ENCODE measurements at regions not wholly inside any gene's neighbourhood (a gene's known extent, or its start where the extent isn't known, plus 50 kb on each side); places are given as distances from the start of the nearest gene placed in this dataset.

DNA sequence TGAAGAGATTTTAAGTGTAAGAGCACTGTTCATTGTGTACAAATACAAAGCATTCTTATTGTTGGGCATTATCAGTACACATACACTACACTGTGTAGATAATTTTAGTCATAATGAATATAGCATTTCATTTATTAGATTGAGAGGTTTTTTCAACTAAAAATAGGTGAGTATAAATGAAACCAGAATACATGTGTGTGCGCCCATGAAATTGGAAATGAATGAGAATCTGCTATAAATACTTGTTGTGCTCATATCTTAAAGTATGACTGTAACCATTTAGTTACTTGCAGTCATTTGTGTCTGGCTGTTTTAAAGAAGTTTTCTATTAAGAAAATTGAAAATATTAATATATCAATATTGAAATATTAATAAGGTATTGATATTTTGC is 189.0 kb upstream of the MEF2C start:
- Histone ChIP-seq H3K27me3 (ENCODE audit: low read depth, low read length) (no peaks in the 10 kb centered on the region), H3K36me3 (ENCODE audit: control insufficient read depth in 1 of 2, insufficient read depth in 2 of 2, low read length in 2 of 2) (no peaks in the 10 kb centered on the region), H3K9me3 (ENCODE audit: control insufficient read depth in 1 of 2, low read length in 2 of 2) (no peaks in the 10 kb centered on the region), H3K4me1 (ENCODE audit: control insufficient read depth in 1 of 2, insufficient read depth in 2 of 2, low read length in 2 of 2) (no peaks in the 10 kb centered on the region), H3K27ac (ENCODE audit: low read length) (no peak overlapping the region), H3K4me3 (ENCODE audit: low read depth in 1 of 2, low read length in 2 of 2) (no peak overlapping the region)

DNA sequence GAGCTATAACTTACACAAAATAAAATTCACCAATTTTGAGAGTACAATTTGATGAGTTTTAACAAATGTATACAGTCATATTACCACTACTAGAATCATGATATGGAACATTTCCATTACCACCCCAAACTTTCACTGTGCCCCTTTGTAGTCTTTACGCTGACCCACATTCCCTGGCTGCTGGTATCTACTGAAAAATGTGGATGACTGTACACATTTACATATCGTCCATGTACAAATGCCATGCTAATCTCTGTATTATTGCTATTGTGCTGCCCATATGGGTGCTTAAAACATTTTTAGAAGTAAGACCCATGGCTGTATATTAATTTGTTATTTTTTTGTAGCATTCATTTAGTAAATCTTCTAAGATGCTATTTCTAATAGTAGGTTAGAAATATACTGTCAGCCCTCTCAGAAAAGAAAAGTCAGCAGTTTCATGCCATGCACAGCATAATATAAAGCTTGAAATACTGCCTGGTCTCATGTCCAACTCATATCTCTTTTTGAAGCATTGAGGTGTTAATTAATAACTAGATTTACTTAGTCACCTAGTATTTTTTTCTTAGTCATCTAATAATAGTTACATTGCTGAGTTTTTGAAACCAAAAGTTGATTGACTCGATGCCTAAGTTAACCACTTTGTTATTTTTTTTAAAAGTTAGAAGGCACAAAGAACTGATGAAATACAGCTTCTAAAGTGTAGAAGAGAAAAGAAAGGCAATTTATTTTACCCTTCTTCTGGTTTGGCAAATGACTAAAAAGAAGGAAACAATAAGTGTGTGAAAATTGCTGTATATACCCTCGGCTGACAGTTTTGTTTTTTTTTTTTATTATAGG is 188.3 kb upstream of the MEF2C start:
- Histone ChIP-seq H3K27me3 (ENCODE audit: low read depth, low read length) (no peaks in the 10 kb centered on the region), H3K27ac (ENCODE audit: low read length) (no peak overlapping the region), H3K9me3 (ENCODE audit: control insufficient read depth in 1 of 2, low read length in 2 of 2) (no peaks in the 10 kb centered on the region), H3K4me1 (ENCODE audit: control insufficient read depth in 1 of 2, insufficient read depth in 2 of 2, low read length in 2 of 2) (no peaks in the 10 kb centered on the region), H3K36me3 (ENCODE audit: control insufficient read depth in 1 of 2, insufficient read depth in 2 of 2, low read length in 2 of 2) (no peaks in the 10 kb centered on the region), H3K4me3 (ENCODE audit: low read depth in 1 of 2, low read length in 2 of 2) (no peak overlapping the region)

DNA sequence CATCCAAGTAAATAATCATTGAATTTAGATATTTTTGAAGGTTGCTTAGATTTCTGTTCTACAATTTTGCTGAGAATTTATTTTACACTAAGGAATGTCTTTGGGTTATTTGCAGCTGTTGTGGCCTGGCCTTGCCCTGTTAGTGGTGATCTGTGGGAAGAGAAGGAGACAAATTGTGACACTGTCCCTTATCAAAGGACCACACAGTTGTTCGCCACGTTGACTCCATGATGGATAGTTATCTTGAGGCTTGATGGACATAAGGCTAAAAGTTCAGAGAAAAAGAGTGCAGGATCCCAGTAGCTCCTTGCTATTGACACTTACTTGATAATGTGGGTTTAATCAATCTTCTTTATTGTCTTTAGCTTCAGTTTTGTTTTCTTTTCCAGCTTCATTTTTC is 186.6 kb upstream of the MEF2C start:
- Histone ChIP-seq H3K27ac (ENCODE audit: low read length) (no peak overlapping the region), H3K4me1 (ENCODE audit: control insufficient read depth in 1 of 2, insufficient read depth in 2 of 2, low read length in 2 of 2) (no peaks in the 10 kb centered on the region), H3K36me3 (ENCODE audit: control insufficient read depth in 1 of 2, insufficient read depth in 2 of 2, low read length in 2 of 2) (no peaks in the 10 kb centered on the region), H3K9me3 (ENCODE audit: control insufficient read depth in 1 of 2, low read length in 2 of 2) (no peaks in the 10 kb centered on the region), H3K4me3 (ENCODE audit: low read depth in 1 of 2, low read length in 2 of 2) (no peak overlapping the region), H3K27me3 (ENCODE audit: low read depth, low read length) (no peaks in the 10 kb centered on the region)

DNA sequence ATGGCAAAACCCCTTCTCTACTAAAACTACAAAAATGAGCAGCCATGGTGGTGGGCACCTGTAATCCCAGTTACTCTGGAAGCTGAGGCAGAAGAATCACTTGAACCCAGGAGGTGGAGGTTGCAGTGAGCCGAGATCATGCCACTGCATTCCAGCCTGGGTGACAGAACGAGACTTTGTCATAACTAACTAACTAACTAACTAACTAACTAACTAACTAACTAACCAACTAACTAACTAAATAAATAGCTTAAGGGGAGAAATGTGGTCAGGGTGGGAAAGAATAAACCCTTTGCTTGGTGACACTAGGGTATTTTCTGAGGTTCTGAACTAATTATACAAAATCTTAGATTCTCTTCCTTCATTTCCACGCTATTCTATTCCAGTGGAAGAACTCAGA is 184.4 kb upstream of the MEF2C start:
- Histone ChIP-seq H3K4me3 (ENCODE audit: low read depth in 1 of 2, low read length in 2 of 2) (no peak overlapping the region), H3K9me3 (ENCODE audit: control insufficient read depth in 1 of 2, low read length in 2 of 2) (no peaks in the 10 kb centered on the region), H3K4me1 (ENCODE audit: control insufficient read depth in 1 of 2, insufficient read depth in 2 of 2, low read length in 2 of 2) (no peaks in the 10 kb centered on the region), H3K36me3 (ENCODE audit: control insufficient read depth in 1 of 2, insufficient read depth in 2 of 2, low read length in 2 of 2) (no peaks in the 10 kb centered on the region), H3K27me3 (ENCODE audit: low read depth, low read length) (no peaks in the 10 kb centered on the region), H3K27ac (ENCODE audit: low read length) (no peak overlapping the region)

DNA sequence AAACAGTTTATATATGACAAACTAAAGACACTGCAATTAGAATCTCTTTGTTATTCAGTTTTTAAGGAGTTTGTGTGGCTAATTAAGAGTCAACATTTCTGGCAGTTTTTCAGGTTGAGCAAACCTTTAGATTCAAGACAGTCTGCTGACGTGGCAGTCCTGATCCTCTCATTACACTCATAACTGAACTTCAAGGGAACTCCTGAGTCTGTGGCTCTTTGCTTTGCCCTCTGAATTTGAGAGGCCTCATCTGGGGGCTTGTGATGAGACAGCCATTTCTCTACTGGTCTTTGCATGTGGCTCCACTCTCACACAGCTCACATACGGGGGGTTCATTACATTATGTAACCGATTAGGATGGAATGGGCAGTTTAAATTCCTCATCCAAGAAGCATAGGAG is 182.9 kb upstream of the MEF2C start:
- no peaks in the 10 kb centered on the region for H3K27me3 ChIP-seq (ENCODE audit: low read depth, low read length)
- H3K4me1 ChIP-seq (ENCODE audit: control insufficient read depth in 1 of 2, insufficient read depth in 2 of 2, low read length in 2 of 2): no peaks in the 10 kb centered on the region
- no peaks in the 10 kb centered on the region for H3K36me3 ChIP-seq (ENCODE audit: control insufficient read depth in 1 of 2, insufficient read depth in 2 of 2, low read length in 2 of 2)
- H3K9me3 ChIP-seq (ENCODE audit: control insufficient read depth in 1 of 2, low read length in 2 of 2): no peaks in the 10 kb centered on the region
- no peak overlapping the region for H3K4me3 ChIP-seq (ENCODE audit: low read depth in 1 of 2, low read length in 2 of 2)
- H3K27ac ChIP-seq (ENCODE audit: low read length): no peak overlapping the region

DNA sequence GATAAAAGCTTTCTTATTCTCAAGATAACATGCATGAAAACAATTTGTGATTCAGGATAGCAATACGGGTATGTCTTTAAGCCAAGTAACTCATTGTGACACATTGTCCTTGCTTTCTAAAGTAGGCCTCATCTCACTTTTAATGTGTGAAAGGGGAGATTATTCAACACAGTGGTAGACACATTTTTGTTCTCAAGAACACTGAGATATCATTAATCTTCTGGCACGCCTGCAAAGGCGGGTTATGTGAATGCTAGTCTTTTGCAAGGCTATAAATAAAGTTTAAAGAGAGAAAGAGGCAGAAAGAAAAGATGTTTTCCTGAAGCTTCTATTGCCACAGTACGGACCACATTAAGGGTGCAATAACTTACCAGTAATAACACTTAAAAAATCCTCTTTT is 181.8 kb upstream of the MEF2C start:
- H3K9me3 ChIP-seq (ENCODE audit: control insufficient read depth in 1 of 2, low read length in 2 of 2): no peaks in the 10 kb centered on the region
- no peaks in the 10 kb centered on the region for H3K4me1 ChIP-seq (ENCODE audit: control insufficient read depth in 1 of 2, insufficient read depth in 2 of 2, low read length in 2 of 2)
- no peak overlapping the region for H3K27ac ChIP-seq (ENCODE audit: low read length)

DNA sequence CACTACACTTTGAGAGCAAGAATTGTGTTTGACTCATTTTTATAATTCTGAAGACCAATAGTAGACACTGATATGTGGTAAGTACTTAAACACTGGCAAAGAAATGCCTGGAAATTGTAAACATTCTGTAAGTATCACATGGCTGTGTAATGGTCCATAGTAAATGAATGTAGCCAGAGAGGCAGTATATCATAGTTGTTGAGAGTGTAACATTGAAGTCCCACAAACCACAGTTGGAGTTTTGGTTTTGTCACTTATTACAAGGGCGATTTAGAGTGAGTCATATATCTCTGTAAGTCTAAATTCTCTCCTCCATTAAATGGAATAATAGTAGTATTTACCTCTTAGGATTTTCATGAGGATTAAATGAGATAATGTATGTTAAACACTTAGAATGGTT is 181.1 kb upstream of the MEF2C start:
- no peak overlapping the region for H3K27ac ChIP-seq (ENCODE audit: low read length)
- no peaks in the 10 kb centered on the region for H3K4me1 ChIP-seq (ENCODE audit: control insufficient read depth in 1 of 2, insufficient read depth in 2 of 2, low read length in 2 of 2)
- H3K9me3 ChIP-seq (ENCODE audit: control insufficient read depth in 1 of 2, low read length in 2 of 2): no peaks in the 10 kb centered on the region
- no peak overlapping the region for H3K4me3 ChIP-seq (ENCODE audit: low read depth in 1 of 2, low read length in 2 of 2)
- H3K36me3 ChIP-seq (ENCODE audit: control insufficient read depth in 1 of 2, insufficient read depth in 2 of 2, low read length in 2 of 2): no peaks in the 10 kb centered on the region
- no peaks in the 10 kb centered on the region for H3K27me3 ChIP-seq (ENCODE audit: low read depth, low read length)

More for the DNA sequence above, 181.8 kb upstream of the MEF2C start:
- Histone ChIP-seq H3K36me3 (ENCODE audit: control insufficient read depth in 1 of 2, insufficient read depth in 2 of 2, low read length in 2 of 2) (no peaks in the 10 kb centered on the region), H3K27me3 (ENCODE audit: low read depth, low read length) (no peaks in the 10 kb centered on the region), H3K4me3 (ENCODE audit: low read depth in 1 of 2, low read length in 2 of 2) (no peak overlapping the region)

DNA sequence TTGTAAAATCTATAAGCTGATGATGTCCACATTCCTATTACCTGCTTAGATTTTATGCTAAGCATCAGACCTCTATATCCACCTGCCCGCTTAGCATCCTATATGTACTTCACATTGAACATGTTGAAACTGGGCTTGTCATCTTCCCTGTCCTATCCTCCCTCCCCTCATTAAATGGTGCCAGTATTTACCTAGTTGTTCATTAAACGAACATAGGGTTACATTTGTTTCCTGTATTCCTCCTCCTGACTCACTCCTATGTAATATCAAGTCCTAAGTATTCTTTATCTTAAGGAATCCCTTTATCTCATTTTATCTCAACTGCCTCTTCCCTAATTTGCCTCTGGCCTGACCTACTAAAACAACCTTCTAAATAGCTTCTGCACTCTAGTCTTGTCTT is 177.8 kb upstream of the MEF2C start:
- H3K36me3 ChIP-seq (ENCODE audit: control insufficient read depth in 1 of 2, insufficient read depth in 2 of 2, low read length in 2 of 2): no peaks in the 10 kb centered on the region
- H3K9me3 ChIP-seq (ENCODE audit: control insufficient read depth in 1 of 2, low read length in 2 of 2): no peaks in the 10 kb centered on the region
- no peaks in the 10 kb centered on the region for H3K27me3 ChIP-seq (ENCODE audit: low read depth, low read length)
- H3K4me3 ChIP-seq (ENCODE audit: low read depth in 1 of 2, low read length in 2 of 2): no peak overlapping the region
- H3K27ac ChIP-seq (ENCODE audit: low read length): no peak overlapping the region
- no peaks in the 10 kb centered on the region for H3K4me1 ChIP-seq (ENCODE audit: control insufficient read depth in 1 of 2, insufficient read depth in 2 of 2, low read length in 2 of 2)

DNA sequence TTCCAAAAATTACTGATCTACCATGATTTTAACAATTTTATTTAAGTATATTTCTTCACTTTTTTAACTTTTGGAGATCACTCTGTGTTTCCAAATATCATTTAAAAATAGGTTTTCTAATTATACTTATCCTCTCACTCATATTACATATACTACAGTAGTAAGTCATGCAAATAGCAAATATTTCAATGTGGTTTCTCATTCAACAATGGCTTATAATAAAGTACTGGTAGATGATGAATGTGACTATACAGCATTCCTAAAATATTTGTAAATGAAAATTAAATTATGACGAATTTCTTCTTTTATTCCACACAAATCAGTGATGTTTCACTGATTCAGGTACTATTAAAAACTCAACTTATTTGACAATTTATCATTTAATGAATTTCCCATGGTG is 176.3 kb upstream of the MEF2C start:
- Histone ChIP-seq H3K4me1 (ENCODE audit: control insufficient read depth in 1 of 2, insufficient read depth in 2 of 2, low read length in 2 of 2) (no peaks in the 10 kb centered on the region), H3K36me3 (ENCODE audit: control insufficient read depth in 1 of 2, insufficient read depth in 2 of 2, low read length in 2 of 2) (no peaks in the 10 kb centered on the region), H3K27me3 (ENCODE audit: low read depth, low read length) (no peaks in the 10 kb centered on the region), H3K4me3 (ENCODE audit: low read depth in 1 of 2, low read length in 2 of 2) (no peak overlapping the region), H3K9me3 (ENCODE audit: control insufficient read depth in 1 of 2, low read length in 2 of 2) (no peaks in the 10 kb centered on the region), H3K27ac (ENCODE audit: low read length) (no peak overlapping the region)

DNA sequence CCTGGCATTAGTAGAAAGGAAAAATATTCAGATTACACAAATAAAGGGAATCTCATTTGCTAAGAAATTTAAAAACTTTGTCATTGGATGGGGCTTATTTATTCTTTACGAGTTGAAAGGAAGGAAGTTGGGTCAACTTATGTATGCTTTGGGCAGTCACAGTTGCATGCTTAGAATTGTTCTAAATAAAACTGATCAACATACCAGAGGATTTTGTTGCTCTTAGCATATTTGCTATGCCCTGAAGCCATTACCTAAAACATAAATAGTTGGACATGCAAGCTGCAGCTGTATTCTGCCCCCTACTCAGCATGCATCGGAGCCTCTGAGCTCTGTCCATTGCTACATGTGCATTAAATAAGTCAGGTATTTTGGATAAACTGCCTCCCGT is 172.7 kb upstream of the MEF2C start:
- Histone ChIP-seq H3K27me3 (ENCODE audit: low read depth, low read length) (no peaks in the 10 kb centered on the region), H3K4me3 (ENCODE audit: low read depth in 1 of 2, low read length in 2 of 2) (no peak overlapping the region), H3K9me3 (ENCODE audit: control insufficient read depth in 1 of 2, low read length in 2 of 2) (no peaks in the 10 kb centered on the region), H3K4me1 (ENCODE audit: control insufficient read depth in 1 of 2, insufficient read depth in 2 of 2, low read length in 2 of 2) (no peaks in the 10 kb centered on the region), H3K36me3 (ENCODE audit: control insufficient read depth in 1 of 2, insufficient read depth in 2 of 2, low read length in 2 of 2) (no peaks in the 10 kb centered on the region), H3K27ac (ENCODE audit: low read length) (no peak overlapping the region)

DNA sequence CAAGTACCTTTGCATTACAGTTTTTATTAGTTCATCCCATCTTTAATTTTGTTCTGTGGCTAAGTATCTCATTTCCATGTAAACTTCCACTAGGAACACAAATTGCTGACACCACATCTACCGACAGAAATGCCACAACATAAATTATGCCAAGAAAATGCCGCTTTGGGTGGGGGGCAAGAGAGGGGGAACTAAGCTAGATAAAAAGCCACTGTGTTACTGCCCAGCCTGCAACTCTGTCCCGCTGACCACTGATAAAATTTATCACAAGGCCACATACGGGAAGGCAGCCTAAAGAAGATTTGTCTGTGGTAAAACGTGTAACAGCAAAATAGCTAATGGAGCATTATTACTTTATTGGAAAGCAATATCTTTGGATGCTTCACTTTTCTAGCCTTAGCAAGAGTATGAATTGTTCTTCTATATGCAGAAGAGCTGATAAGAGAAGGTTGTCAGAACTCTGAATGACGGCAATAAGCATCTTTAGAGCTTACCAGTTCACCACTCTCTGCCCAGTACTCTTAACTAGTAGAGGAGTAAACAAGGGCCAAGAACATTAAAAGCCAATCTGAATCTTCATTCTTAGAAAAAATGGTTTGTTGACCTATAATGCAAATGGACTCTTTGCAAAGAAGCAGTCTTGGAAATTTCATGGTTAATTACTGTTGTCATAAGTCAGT is 172.2 kb upstream of the MEF2C start:
- H3K27me3 ChIP-seq (ENCODE audit: low read depth, low read length): no peaks in the 10 kb centered on the region
- H3K4me3 ChIP-seq (ENCODE audit: low read depth in 1 of 2, low read length in 2 of 2): no peak overlapping the region
- no peak overlapping the region for H3K27ac ChIP-seq (ENCODE audit: low read length)
- H3K9me3 ChIP-seq (ENCODE audit: control insufficient read depth in 1 of 2, low read length in 2 of 2): no peaks in the 10 kb centered on the region
- H3K36me3 ChIP-seq (ENCODE audit: control insufficient read depth in 1 of 2, insufficient read depth in 2 of 2, low read length in 2 of 2): no peaks in the 10 kb centered on the region
- no peaks in the 10 kb centered on the region for H3K4me1 ChIP-seq (ENCODE audit: control insufficient read depth in 1 of 2, insufficient read depth in 2 of 2, low read length in 2 of 2)

DNA sequence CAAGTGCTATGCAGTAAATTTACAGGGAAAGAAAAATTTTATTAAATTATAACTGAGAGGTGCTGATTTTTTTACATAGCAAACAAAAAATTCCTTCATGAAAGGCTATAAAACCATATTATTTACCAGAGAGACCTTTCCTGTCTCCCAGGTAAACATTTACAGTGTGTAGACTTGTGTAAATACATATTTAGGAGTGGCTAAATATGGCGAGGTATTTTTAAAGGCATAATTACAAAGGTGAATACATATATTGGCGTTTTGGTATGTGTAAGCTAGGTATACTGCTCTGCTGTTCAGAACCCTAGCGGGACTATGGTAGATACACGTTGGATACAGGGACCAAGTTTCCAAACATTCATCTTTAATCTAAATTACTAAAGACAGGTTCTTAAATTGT is 170.6 kb upstream of the MEF2C start:
- Histone ChIP-seq H3K4me3 (ENCODE audit: low read depth in 1 of 2, low read length in 2 of 2) (no peak overlapping the region), H3K27ac (ENCODE audit: low read length) (no peak overlapping the region), H3K4me1 (ENCODE audit: control insufficient read depth in 1 of 2, insufficient read depth in 2 of 2, low read length in 2 of 2) (no peaks in the 10 kb centered on the region), H3K9me3 (ENCODE audit: control insufficient read depth in 1 of 2, low read length in 2 of 2) (no peaks in the 10 kb centered on the region), H3K36me3 (ENCODE audit: control insufficient read depth in 1 of 2, insufficient read depth in 2 of 2, low read length in 2 of 2) (no peaks in the 10 kb centered on the region), H3K27me3 (ENCODE audit: low read depth, low read length) (no peaks in the 10 kb centered on the region)

Data from muscle layer of duodenum (tissue), 2 donors.